Mammary epithelial cell (primary cell): ENCODE measurements at regions not wholly inside any gene's neighbourhood (a gene's known extent, or its start where the extent isn't known, plus 50 kb on each side); places are given as distances from the start of the nearest gene placed in this dataset.

ENCODE experiments used
- EZH2 ChIP-seq: IDR thresholded peaks from 2 replicates; pipeline ENCODE4 v1.6.1; 2012; ENCODE audit warnings: low read length, inconsistent platforms, borderline replicate concordance
- TF ChIP-seq, protein P1 (sequence below), 2 donors: IDR thresholded peaks in 1 of 2; conservative IDR thresholded peaks in 1 of 2; 2 replicates each; pipeline ENCODE4 v1.5.1; 2011 to 2012; ENCODE audit warnings: inconsistent platforms in 2 of 2, low read length in 2 of 2, mild to moderate bottlenecking in 2 of 2, control low read depth in 1 of 2, low read depth in 1 of 2; ENCODE audit not compliant: insufficient read depth in 1 of 2; ENCODE audit errors: extremely low read depth in 1 of 2

DNA sequence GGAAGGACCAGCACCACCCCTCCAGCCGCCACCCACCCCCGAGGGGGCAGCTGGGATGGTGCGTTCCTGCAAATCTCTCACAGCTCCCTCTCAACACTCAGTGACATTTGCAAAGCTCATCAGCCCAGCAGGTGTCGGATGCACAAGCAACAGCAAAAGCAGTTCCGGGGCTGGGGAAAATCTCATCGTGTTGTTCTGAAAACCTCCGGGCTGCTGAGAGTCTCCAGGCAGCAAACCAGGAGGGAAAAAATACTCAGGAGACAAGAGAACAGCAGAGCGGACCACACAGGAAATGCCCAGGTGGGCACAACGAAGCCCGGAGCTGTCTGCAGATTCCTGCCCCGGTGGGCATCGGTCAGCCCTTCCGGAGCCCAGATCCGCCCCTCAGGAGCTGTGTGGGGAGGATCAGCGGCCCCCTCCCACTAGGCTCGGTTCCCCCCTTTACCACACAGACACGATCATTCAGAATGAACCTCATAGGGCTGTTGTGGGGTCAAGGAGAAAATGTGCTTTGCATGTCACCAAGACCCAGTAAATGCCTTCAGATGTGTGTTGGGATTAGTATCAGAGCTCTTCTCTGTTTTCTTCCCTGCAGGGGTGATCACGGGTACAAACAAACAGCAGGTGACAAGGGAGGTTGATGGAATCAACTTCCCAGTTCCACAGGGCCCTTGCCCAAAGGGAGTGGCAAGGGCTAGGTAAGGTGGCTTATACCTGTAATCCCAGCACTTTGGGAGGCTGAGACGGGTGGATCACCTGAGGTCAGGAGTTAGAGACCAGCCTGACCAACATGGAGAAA lies 127.0 kb upstream of the TIAM1 start:
- TF ChIP-seq, protein P1, sequence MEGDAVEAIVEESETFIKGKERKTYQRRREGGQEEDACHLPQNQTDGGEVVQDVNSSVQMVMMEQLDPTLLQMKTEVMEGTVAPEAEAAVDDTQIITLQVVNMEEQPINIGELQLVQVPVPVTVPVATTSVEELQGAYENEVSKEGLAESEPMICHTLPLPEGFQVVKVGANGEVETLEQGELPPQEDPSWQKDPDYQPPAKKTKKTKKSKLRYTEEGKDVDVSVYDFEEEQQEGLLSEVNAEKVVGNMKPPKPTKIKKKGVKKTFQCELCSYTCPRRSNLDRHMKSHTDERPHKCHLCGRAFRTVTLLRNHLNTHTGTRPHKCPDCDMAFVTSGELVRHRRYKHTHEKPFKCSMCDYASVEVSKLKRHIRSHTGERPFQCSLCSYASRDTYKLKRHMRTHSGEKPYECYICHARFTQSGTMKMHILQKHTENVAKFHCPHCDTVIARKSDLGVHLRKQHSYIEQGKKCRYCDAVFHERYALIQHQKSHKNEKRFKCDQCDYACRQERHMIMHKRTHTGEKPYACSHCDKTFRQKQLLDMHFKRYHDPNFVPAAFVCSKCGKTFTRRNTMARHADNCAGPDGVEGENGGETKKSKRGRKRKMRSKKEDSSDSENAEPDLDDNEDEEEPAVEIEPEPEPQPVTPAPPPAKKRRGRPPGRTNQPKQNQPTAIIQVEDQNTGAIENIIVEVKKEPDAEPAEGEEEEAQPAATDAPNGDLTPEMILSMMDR (conservative IDR thresholded peaks at IDR 0.05 in 1 of 2, IDR thresholded peaks at IDR 0.05 in 1 of 2; ENCODE audit: extremely low read depth in 1 of 2, insufficient read depth in 1 of 2, low read depth in 1 of 2, low read length in 2 of 2), result no peak
- no peak for TF ChIP-seq EZH2
